Uterus (tissue), 3 donors: ENCODE measurements at regions not wholly inside any gene's neighbourhood (a gene's known extent, or its start where the extent isn't known, plus 50 kb on each side); places are given as distances from the start of the nearest gene placed in this dataset.

Experiments used
- DNase-seq, 2 donors: peaks; one replicate each; pipeline ENCODE4 v3.0.0-alpha.2; 2019 to 2020
- H3K27ac ChIP-seq, 2 donors: fragments of 200-600 bp; sonication (generic); 1 replicate in 1 of 2; 2 replicates in 1 of 2; pipeline ENCODE4 v1.5.1; 2016 to 2018
- H3K27me3 ChIP-seq, 2 donors: fragments of 200-600 bp; sonication (generic); one replicate each; pipeline ENCODE4 v1.5.1; 2018 to 2019; ENCODE audit warnings: control low read depth in 1 of 2
- H3K36me3 ChIP-seq, 2 donors: fragments of 200-600 bp; sonication (generic); one replicate each; pipeline ENCODE4 v1.5.1; 2019; ENCODE audit warnings: control low read depth in 1 of 2
- H3K4me1 ChIP-seq, 2 donors: fragments of 200-600 bp; sonication (generic); one replicate each; pipeline ENCODE4 v1.5.1; 2018 to 2019; ENCODE audit warnings: control low read depth in 1 of 2
- H3K4me3 ChIP-seq, 2 donors: fragments of 200-600 bp; sonication (generic); 1 replicate in 1 of 2; 2 replicates in 1 of 2; pipeline ENCODE4 v1.5.1; 2018 to 2019; ENCODE audit warnings: mild to moderate bottlenecking in 1 of 2
- H3K9me3 ChIP-seq, 2 donors: fragments of 200-600 bp; sonication (generic); one replicate each; pipeline ENCODE4 v1.5.1; 2019; ENCODE audit warnings: control low read depth in 1 of 2
- CTCF ChIP-seq, 4 experiments: fragments of 200-600 bp in 2 of 4; fragments of 450-650 bp in 2 of 4; sonication (generic) in 2 of 4; IDR thresholded peaks; one replicate each; pipeline ENCODE4 v1.5.1; 2016 to 2019; ENCODE audit warnings: antibody characterized with exemption in 4 of 4, mild to moderate bottlenecking in 2 of 4, moderate library complexity in 1 of 4
- POLR2A ChIP-seq, 2 donors: fragments of 450-650 bp; IDR thresholded peaks; one replicate each; pipeline ENCODE4 v1.6.1; 2016; ENCODE audit warnings: antibody characterized with exemption in 2 of 2, mild to moderate bottlenecking in 1 of 2, moderate library complexity in 1 of 2
- intact Hi-C: fragments of 100-400 bp; cut with DNase I; formaldehyde crosslinking; loops from one replicate; pipeline ENCODE4 v1.15.1; 2023; ENCODE audit warnings: low total_unique reads
- donor health status: DM: yes; HTN: yes; CAD: no.

GRCh38 chr20:34163307-34163706 is 51.3 kb upstream of the EIF2S2 start:
- Histone ChIP-seq H3K27ac (no peak overlapping the region), H3K36me3 (no peaks in the 10 kb centered on the region)

GRCh38 chr20:34164381-34164984 is 52.4 kb upstream of the EIF2S2 start:
- Histone ChIP-seq H3K9me3 (no peaks in the 10 kb centered on the region), H3K4me3 (no peak overlapping the region), H3K27ac (peak overlapping the region; percentile 46 to 51), H3K27me3 (no peaks in the 10 kb centered on the region), H3K4me1 (no peaks in the 10 kb centered on the region), H3K36me3 (no peaks in the 10 kb centered on the region)
- TF ChIP-seq POLR2A (IDR thresholded peaks at IDR 0.05) (no peak), CTCF (IDR thresholded peaks at IDR 0.05) (no peak)
- no peak for DNase-seq
- intact Hi-C loops, result no loop called here

More at GRCh38 chr20:34163307-34163706, 51.3 kb upstream of the EIF2S2 start:
- Histone ChIP-seq H3K4me3 (no peak overlapping the region), H3K4me1 (no peaks in the 10 kb centered on the region), H3K27me3 (no peaks in the 10 kb centered on the region), H3K9me3 (no peaks in the 10 kb centered on the region)
- TF ChIP-seq POLR2A (IDR thresholded peaks at IDR 0.05) (no peak), CTCF (IDR thresholded peaks at IDR 0.05) (no peak)
- intact Hi-C loops, result no loop called here
- DNase-seq, result no peak

GRCh38 chr20:34165018-34165619 is 53.1 kb upstream of the EIF2S2 start:
- no peak for DNase-seq
- intact Hi-C loops, result no loop called here
- Histone ChIP-seq H3K27me3 (no peaks in the 10 kb centered on the region), H3K4me3 (no peak overlapping the region), H3K9me3 (no peaks in the 10 kb centered on the region), H3K4me1 (no peaks in the 10 kb centered on the region), H3K27ac (peak overlapping the region; percentile 46 to 51), H3K36me3 (no peaks in the 10 kb centered on the region)
- TF ChIP-seq CTCF (IDR thresholded peaks at IDR 0.05) (no peak), POLR2A (IDR thresholded peaks at IDR 0.05) (no peak)

GRCh38 chr20:34171640-34172039 is 59.6 kb upstream of the EIF2S2 start:
- no peaks in the 10 kb centered on the region for H3K9me3 ChIP-seq
- DNase-seq, result peak; percentile 24 to 36
- no peaks in the 10 kb centered on the region for H3K27me3 ChIP-seq
- peak overlapping the region; percentile 53 to 54 for H3K27ac ChIP-seq
- no peaks in the 10 kb centered on the region for H3K4me1 ChIP-seq
- intact Hi-C loops, result no loop called here
- no peak overlapping the region for H3K4me3 ChIP-seq
- no peaks in the 10 kb centered on the region for H3K36me3 ChIP-seq
- TF ChIP-seq CTCF (IDR thresholded peaks at IDR 0.05), result no peak
- no peak for TF ChIP-seq POLR2A (IDR thresholded peaks at IDR 0.05)

- Histone ChIP-seq H3K27ac (no peak overlapping the region), H3K36me3 (no peaks in the 10 kb centered on the region), H3K27me3 (no peaks in the 10 kb centered on the region), H3K4me3 (no peak overlapping the region), H3K4me1 (no peaks in the 10 kb centered on the region), H3K9me3 (no peaks in the 10 kb centered on the region)
- DNase-seq, result no peak
- intact Hi-C loops, result no loop called here
- TF ChIP-seq CTCF (IDR thresholded peaks at IDR 0.05) (no peak), POLR2A (IDR thresholded peaks at IDR 0.05) (no peak)
These were observed 60.9 kb upstream of the EIF2S2 start for GRCh38 chr20:34172926-34173325.
